ENCODE measurements at regions not wholly inside any gene's neighbourhood (a gene's known extent, or its start where the extent isn't known, plus 50 kb on each side); places are given as distances from the start of the nearest gene placed in this dataset.

DNA sequence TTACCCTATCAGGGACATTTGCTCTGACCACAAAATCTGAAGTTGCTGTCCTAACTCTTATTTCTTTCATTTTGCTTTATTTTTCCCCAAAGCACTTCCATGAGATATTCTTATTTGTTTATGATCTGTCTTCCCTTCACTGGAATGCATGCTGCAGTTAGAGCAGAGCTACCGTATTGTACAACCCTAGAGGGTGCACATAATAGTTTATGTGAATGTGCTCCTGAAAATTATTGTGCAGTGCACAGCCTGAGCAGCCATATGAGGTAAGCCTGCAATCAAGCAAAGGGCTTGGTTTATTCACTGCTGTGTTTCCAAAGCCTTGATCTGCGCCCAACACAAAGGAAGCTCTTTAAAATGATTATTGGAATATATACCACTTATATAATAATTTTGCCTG, 120.3 kb upstream of the CADPS start:
- intact Hi-C loops (cut with DNase I) = no loop called here
- FAIRE-seq = no peak
- no peak for DNase-seq
- no peak for ATAC-seq
- Histone ChIP-seq H3K4me3 (no peak overlapping the region), H3K27me3 (no peaks in the 10 kb centered on the region), H3K27ac (no peak overlapping the region), H3K9me3 (no peaks in the 10 kb centered on the region), H3K36me3 (no peaks in the 10 kb centered on the region), H3K4me1 (no peaks in the 10 kb centered on the region)
- TF ChIP-seq, protein P1, sequence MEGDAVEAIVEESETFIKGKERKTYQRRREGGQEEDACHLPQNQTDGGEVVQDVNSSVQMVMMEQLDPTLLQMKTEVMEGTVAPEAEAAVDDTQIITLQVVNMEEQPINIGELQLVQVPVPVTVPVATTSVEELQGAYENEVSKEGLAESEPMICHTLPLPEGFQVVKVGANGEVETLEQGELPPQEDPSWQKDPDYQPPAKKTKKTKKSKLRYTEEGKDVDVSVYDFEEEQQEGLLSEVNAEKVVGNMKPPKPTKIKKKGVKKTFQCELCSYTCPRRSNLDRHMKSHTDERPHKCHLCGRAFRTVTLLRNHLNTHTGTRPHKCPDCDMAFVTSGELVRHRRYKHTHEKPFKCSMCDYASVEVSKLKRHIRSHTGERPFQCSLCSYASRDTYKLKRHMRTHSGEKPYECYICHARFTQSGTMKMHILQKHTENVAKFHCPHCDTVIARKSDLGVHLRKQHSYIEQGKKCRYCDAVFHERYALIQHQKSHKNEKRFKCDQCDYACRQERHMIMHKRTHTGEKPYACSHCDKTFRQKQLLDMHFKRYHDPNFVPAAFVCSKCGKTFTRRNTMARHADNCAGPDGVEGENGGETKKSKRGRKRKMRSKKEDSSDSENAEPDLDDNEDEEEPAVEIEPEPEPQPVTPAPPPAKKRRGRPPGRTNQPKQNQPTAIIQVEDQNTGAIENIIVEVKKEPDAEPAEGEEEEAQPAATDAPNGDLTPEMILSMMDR (IDR thresholded peaks at IDR 0.05) = no peak
- WGBS, 2 donors = 69 to 97% methylated on average over 2 of the region's 2 CpGs

DNA sequence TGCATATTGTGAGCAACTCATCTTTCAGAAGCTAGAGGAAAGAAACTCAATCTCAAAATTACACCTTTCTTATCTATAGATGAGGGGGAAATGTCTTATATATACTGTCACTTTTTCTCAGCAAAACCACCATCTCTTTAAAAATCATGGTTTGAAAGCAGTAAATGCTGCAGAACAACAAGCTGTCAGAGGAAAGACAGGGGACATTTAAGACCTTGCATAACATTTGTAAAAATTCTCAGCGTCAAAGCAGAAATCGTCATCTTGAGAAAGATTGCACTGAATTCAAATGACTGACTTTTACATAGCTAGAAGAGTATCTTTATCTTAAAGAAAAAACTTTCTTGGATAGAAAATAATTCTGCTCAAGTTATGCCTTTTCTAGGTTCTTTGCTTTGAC, 122.2 kb upstream of the CADPS start:
- 68 to 77% methylated on average over 2 of the region's 2 CpGs for WGBS, 2 donors
- ATAC-seq = no peak
- no peaks in the 10 kb centered on the region for H3K9me3 ChIP-seq
- TF ChIP-seq, protein P1 (IDR thresholded peaks at IDR 0.05) = no peak
- no peak for DNase-seq
- intact Hi-C loops (cut with DNase I) = no loop called here
- no peak for FAIRE-seq
- H3K27me3 ChIP-seq = no peaks in the 10 kb centered on the region
- H3K27ac ChIP-seq = no peak overlapping the region
- no peaks in the 10 kb centered on the region for H3K36me3 ChIP-seq
- H3K4me3 ChIP-seq = no peak overlapping the region
- no peaks in the 10 kb centered on the region for H3K4me1 ChIP-seq

DNA sequence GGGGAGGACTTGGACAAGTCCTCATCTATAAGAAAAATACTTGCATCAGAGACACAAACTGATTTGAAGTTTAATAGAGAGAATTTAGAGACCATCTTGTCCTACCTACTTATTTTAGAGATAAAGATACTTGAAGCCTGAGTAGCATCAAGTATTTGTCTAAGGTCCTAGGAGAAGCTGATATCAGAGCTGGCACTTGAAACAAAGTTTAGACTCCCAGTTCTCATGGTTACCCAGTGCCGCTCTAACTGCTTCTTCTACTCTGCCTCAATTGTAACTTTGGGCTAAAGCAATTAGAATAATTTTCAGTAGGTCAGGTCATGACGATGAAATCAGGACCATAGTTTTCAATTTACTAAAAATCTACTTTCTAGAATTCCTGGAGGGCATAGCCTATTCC, 123.9 kb upstream of the CADPS start:
- TF ChIP-seq, protein P1 (IDR thresholded peaks at IDR 0.05) = no peak
- Histone ChIP-seq H3K27ac (no peak overlapping the region), H3K9me3 (no peaks in the 10 kb centered on the region), H3K4me3 (no peak overlapping the region), H3K27me3 (no peaks in the 10 kb centered on the region), H3K4me1 (no peaks in the 10 kb centered on the region), H3K36me3 (no peaks in the 10 kb centered on the region)
- DNase-seq (no peak), FAIRE-seq (no peak), ATAC-seq (no peak)
- intact Hi-C loops (cut with DNase I) = no loop called here
- 24 to 34% methylated on average over 2 of the region's 2 CpGs for WGBS, 2 donors

DNA sequence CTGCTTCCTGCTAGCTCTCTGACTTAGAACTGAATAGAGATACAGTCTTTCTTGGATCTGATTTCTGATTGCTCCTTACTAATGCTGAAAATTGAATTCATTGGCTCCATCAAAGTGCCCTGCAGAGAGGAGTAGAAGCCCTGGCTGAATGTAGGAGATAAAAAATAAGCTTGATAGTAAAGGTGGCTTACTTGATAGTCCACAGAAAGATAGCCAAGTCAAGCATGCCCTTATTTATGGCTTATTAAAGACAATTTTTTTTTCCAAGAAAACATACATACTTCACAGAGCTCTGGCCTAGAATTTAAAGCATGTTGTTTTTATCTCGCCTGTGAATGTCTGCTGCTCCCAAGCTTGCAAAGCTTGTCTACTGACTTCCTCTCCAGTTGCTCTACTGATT, 124.6 kb upstream of the CADPS start:
- Histone ChIP-seq H3K36me3 (no peaks in the 10 kb centered on the region), H3K27ac (no peak overlapping the region), H3K4me3 (no peak overlapping the region), H3K9me3 (no peaks in the 10 kb centered on the region), H3K4me1 (no peaks in the 10 kb centered on the region), H3K27me3 (no peaks in the 10 kb centered on the region)
- ATAC-seq (no peak), FAIRE-seq (no peak), DNase-seq (no peak)
- TF ChIP-seq, protein P1 (IDR thresholded peaks at IDR 0.05) = no peak
- 41 to 82% methylated on average over 1 of the region's 1 CpG for WGBS, 2 donors
- intact Hi-C loops (cut with DNase I) = no loop called here

DNA sequence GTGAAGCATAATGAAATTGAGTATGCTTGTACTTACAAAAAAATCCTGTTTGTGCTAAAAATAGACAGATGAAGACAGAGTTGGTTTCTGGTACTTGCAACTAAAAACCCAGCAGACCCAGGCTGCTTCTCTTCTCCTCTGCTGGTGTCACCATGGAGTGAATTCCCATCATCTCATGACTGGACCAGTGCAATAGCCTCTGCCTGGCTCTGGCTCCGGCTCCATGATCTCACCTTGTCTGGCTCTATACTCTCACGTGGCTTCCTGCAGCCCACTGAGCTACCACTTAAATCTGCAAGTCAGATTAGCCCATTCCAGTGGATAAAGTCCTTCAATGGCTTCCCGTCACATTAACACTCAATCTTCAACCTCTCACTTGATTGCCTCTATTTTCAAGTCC, 129.2 kb upstream of the CADPS start:
- ATAC-seq (no peak), DNase-seq (no peak), FAIRE-seq (no peak)
- Histone ChIP-seq H3K36me3 (no peaks in the 10 kb centered on the region), H3K27me3 (no peaks in the 10 kb centered on the region), H3K4me1 (no peaks in the 10 kb centered on the region), H3K9me3 (no peaks in the 10 kb centered on the region), H3K4me3 (no peak overlapping the region), H3K27ac (no peak overlapping the region)
- 54 to 83% methylated on average over 3 of the region's 3 CpGs for WGBS, 2 donors
- intact Hi-C loops (cut with DNase I) = no loop called here
- TF ChIP-seq, protein P1 (IDR thresholded peaks at IDR 0.05) = no peak

All from pancreas (tissue), 10 donors.